ENCODE measurements at regions not wholly inside any gene's neighbourhood (a gene's known extent, or its start where the extent isn't known, plus 50 kb on each side); places are given as distances from the start of the nearest gene placed in this dataset.
"Not testable (repeated sequence)": the region's sequence is repeated elsewhere in the genome, so short reads cannot be mapped to it uniquely, and the experiment has no call there.

GRCh38 chr10:64810046-64810445 is 1288.8 kb downstream of the REEP3 start:
- DNase-seq (ENCODE audit: low spot score), result peak; percentile 58
- peak overlapping the region; percentile 43 for H3K27ac ChIP-seq
- not testable (repeated sequence) for H3K4me1 ChIP-seq (ENCODE audit: insufficient read depth); H3K27me3 ChIP-seq; H4K20me1 ChIP-seq (ENCODE audit: insufficient read depth, poor library complexity, severe bottlenecking); H3K4me2 ChIP-seq; H2AFZ ChIP-seq; H3K36me3 ChIP-seq (replicated peaks; ENCODE audit: insufficient read depth, low read depth); H3K4me3 ChIP-seq; H3K9me2 ChIP-seq (replicated peaks; ENCODE audit: insufficient read depth); H3K9me3 ChIP-seq (ENCODE audit: low read depth); H3K79me2 ChIP-seq
- WGBS (ENCODE audit: low lambda C conversion rate, missing lambda C conversion rate), result 53% methylated on average over 4 of the region's 4 CpGs

- 53% methylated on average over 2 of the region's 2 CpGs for WGBS (ENCODE audit: low lambda C conversion rate, missing lambda C conversion rate)
- Histone ChIP-seq H3K79me2 (no peaks in the 10 kb centered on the region), H3K27me3 (no peaks in the 10 kb centered on the region), H3K9me2 (replicated peaks; ENCODE audit: insufficient read depth) (no peaks in the 10 kb centered on the region), H3K4me3 (no peak overlapping the region), H3K27ac (no peak overlapping the region), H2AFZ (no peak overlapping the region), H3K36me3 (replicated peaks; ENCODE audit: insufficient read depth, low read depth) (no peaks in the 10 kb centered on the region), H3K9me3 (ENCODE audit: low read depth) (no peaks in the 10 kb centered on the region), H4K20me1 (ENCODE audit: insufficient read depth, poor library complexity, severe bottlenecking) (no peaks in the 10 kb centered on the region), H3K4me2 (no peak overlapping the region), H3K4me1 (ENCODE audit: insufficient read depth) (no peaks in the 10 kb centered on the region)
- TF ChIP-seq, protein P1, sequence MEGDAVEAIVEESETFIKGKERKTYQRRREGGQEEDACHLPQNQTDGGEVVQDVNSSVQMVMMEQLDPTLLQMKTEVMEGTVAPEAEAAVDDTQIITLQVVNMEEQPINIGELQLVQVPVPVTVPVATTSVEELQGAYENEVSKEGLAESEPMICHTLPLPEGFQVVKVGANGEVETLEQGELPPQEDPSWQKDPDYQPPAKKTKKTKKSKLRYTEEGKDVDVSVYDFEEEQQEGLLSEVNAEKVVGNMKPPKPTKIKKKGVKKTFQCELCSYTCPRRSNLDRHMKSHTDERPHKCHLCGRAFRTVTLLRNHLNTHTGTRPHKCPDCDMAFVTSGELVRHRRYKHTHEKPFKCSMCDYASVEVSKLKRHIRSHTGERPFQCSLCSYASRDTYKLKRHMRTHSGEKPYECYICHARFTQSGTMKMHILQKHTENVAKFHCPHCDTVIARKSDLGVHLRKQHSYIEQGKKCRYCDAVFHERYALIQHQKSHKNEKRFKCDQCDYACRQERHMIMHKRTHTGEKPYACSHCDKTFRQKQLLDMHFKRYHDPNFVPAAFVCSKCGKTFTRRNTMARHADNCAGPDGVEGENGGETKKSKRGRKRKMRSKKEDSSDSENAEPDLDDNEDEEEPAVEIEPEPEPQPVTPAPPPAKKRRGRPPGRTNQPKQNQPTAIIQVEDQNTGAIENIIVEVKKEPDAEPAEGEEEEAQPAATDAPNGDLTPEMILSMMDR (IDR thresholded peaks at IDR 0.05; ENCODE audit: poor library complexity), result no peak
- TF ChIP-seq EZH2phosphoT487 (IDR thresholded peaks at IDR 0.05; ENCODE audit: low read depth, severe bottlenecking, unreplicated experiment) (no peak), EZH2 (IDR thresholded peaks at IDR 0.05; ENCODE audit: borderline replicate concordance) (no peak)
- no peak for DNase-seq (ENCODE audit: low spot score)
Observed at GRCh38 chr10:64813391-64813790, 1292.2 kb downstream of the REEP3 start.

DNA sequence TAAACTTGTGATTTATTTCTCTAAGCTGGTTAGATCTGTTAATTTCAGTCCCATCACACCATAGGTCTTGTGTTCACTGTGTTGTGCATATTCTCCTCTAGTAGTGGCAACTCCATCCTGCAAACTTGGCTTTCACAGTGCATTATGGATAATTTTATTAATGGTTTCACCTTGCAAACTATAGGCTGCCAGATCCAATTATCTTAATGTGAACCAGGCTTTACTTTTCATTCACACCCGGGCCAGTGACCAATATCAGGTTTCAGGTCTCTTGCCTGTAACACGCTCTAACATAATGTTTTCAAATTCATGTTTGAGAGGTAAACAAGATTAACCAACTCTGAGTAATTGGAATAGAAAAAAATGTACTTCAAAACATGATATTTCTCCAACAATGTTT is 1293.0 kb downstream of the REEP3 start:
- Histone ChIP-seq H3K27me3 (no peaks in the 10 kb centered on the region), H2AFZ (no peak overlapping the region), H3K4me2 (no peak overlapping the region), H4K20me1 (ENCODE audit: insufficient read depth, poor library complexity, severe bottlenecking) (no peaks in the 10 kb centered on the region), H3K4me3 (no peak overlapping the region), H3K36me3 (replicated peaks; ENCODE audit: insufficient read depth, low read depth) (no peaks in the 10 kb centered on the region), H3K4me1 (ENCODE audit: insufficient read depth) (no peaks in the 10 kb centered on the region), H3K79me2 (no peaks in the 10 kb centered on the region), H3K27ac (no peak overlapping the region), H3K9me3 (ENCODE audit: low read depth) (no peaks in the 10 kb centered on the region), H3K9me2 (replicated peaks; ENCODE audit: insufficient read depth) (no peaks in the 10 kb centered on the region)
- 67% methylated on average over 2 of the region's 2 CpGs for WGBS (ENCODE audit: low lambda C conversion rate, missing lambda C conversion rate)
- TF ChIP-seq, protein P1 (IDR thresholded peaks at IDR 0.05; ENCODE audit: poor library complexity), result no peak
- no peak for TF ChIP-seq EZH2phosphoT487 (IDR thresholded peaks at IDR 0.05; ENCODE audit: low read depth, severe bottlenecking, unreplicated experiment)
- TF ChIP-seq EZH2 (IDR thresholded peaks at IDR 0.05; ENCODE audit: borderline replicate concordance), result no peak
- DNase-seq (ENCODE audit: low spot score), result no peak

GRCh38 chr10:64829888-64830412 is 1308.7 kb downstream of the REEP3 start:
- Histone ChIP-seq H2AFZ (no peak overlapping the region), H3K79me2 (no peaks in the 10 kb centered on the region), H3K9me2 (replicated peaks; ENCODE audit: insufficient read depth) (no peaks in the 10 kb centered on the region), H3K4me2 (no peak overlapping the region), H3K27me3 (no peaks in the 10 kb centered on the region), H3K27ac (no peak overlapping the region), H3K4me3 (no peak overlapping the region), H4K20me1 (ENCODE audit: insufficient read depth, poor library complexity, severe bottlenecking) (no peaks in the 10 kb centered on the region), H3K4me1 (ENCODE audit: insufficient read depth) (no peaks in the 10 kb centered on the region), H3K36me3 (replicated peaks; ENCODE audit: insufficient read depth, low read depth) (no peaks in the 10 kb centered on the region), H3K9me3 (ENCODE audit: low read depth) (no peaks in the 10 kb centered on the region)
- TF ChIP-seq, protein P1 (IDR thresholded peaks at IDR 0.05; ENCODE audit: poor library complexity), result no peak
- no peak for TF ChIP-seq EZH2 (IDR thresholded peaks at IDR 0.05; ENCODE audit: borderline replicate concordance)
- TF ChIP-seq EZH2phosphoT487 (IDR thresholded peaks at IDR 0.05; ENCODE audit: low read depth, severe bottlenecking, unreplicated experiment), result no peak
- 91% methylated on average over 3 of the region's 3 CpGs for WGBS (ENCODE audit: low lambda C conversion rate, missing lambda C conversion rate)
- DNase-seq (ENCODE audit: low spot score), result no peak

Data from hepatocyte (in vitro differentiated cells).